ENCODE measurements at regions not wholly inside any gene's neighbourhood (a gene's known extent, or its start where the extent isn't known, plus 50 kb on each side); places are given as distances from the start of the nearest gene placed in this dataset.

GRCh38 chr1:5505944-5506343 lies 486.3 kb downstream of the NPHP4 start:
- H3F3A ChIP-seq (ENCODE audit: low read depth) = no peaks in the 10 kb centered on the region
- H4K20me1 ChIP-seq (ENCODE audit: low read depth) = no peaks in the 10 kb centered on the region
- Mint-ChIP-seq H3K9me3 (no peaks in the 10 kb centered on the region), H3K4me1 (peaks cover 17% of the 10 kb centered on the region), H3K27ac (no peak overlapping the region), H3K27me3 (ENCODE audit: insufficient read depth, low read depth) (peaks cover 15% of the 10 kb centered on the region), H3K4me3 (no peak overlapping the region), H3K36me3 (no peaks in the 10 kb centered on the region)
- H3K9me3 ChIP-seq (ENCODE audit: low read depth) = no peaks in the 10 kb centered on the region
- H3K27me3 ChIP-seq = peaks cover 5% of the 10 kb centered on the region
- no peaks in the 10 kb centered on the region for H3K79me2 ChIP-seq (ENCODE audit: low read depth)
- H3K4me2 ChIP-seq = no peak overlapping the region
- DNase-seq (ENCODE audit: low spot score) = no peak
- no peak overlapping the region for H3K9ac ChIP-seq
- no peak overlapping the region for H2AFZ ChIP-seq (replicated peaks)
- no peak overlapping the region for H3K4me3 ChIP-seq
- TF ChIP-seq, protein P1, sequence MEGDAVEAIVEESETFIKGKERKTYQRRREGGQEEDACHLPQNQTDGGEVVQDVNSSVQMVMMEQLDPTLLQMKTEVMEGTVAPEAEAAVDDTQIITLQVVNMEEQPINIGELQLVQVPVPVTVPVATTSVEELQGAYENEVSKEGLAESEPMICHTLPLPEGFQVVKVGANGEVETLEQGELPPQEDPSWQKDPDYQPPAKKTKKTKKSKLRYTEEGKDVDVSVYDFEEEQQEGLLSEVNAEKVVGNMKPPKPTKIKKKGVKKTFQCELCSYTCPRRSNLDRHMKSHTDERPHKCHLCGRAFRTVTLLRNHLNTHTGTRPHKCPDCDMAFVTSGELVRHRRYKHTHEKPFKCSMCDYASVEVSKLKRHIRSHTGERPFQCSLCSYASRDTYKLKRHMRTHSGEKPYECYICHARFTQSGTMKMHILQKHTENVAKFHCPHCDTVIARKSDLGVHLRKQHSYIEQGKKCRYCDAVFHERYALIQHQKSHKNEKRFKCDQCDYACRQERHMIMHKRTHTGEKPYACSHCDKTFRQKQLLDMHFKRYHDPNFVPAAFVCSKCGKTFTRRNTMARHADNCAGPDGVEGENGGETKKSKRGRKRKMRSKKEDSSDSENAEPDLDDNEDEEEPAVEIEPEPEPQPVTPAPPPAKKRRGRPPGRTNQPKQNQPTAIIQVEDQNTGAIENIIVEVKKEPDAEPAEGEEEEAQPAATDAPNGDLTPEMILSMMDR (IDR thresholded peaks at IDR 0.05) = no peak
- no peak for TF ChIP-seq EZH2 (IDR thresholded peaks at IDR 0.05)
- no peak for TF ChIP-seq EZH2phosphoT487 (IDR thresholded peaks at IDR 0.05)
- H3K4me1 ChIP-seq = no peaks in the 10 kb centered on the region
- no peak overlapping the region for H3K27ac ChIP-seq
- H3K36me3 ChIP-seq = no peaks in the 10 kb centered on the region

DNA sequence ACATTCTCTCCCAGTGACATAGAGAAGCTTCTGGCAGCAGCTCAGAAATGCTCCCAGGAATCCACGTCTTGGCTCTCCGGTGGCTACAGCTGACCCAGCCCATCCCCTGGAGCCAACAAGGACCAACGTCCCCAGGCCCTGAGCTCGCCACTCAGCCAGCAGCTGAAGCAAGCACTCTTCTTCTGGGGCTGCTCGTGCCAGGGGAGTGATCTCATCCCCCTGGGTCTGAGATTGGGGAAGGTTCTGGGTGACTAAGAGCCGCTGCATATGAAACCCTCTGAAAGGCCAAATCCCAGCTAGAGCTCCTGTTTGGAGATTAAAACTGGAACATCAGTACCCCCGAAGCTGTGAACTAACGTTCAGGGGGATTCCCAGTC lies 487.9 kb downstream of the NPHP4 start:
- DNase-seq (ENCODE audit: low spot score) = no peak
- H3K27ac ChIP-seq = no peak overlapping the region
- no peak overlapping the region for H3K4me3 ChIP-seq
- no peaks in the 10 kb centered on the region for H3F3A ChIP-seq (ENCODE audit: low read depth)
- H3K36me3 ChIP-seq = no peaks in the 10 kb centered on the region
- no peaks in the 10 kb centered on the region for H3K4me1 ChIP-seq
- no peaks in the 10 kb centered on the region for H3K9me3 Mint-ChIP-seq
- TF ChIP-seq, protein P1 (IDR thresholded peaks at IDR 0.05) = no peak
- TF ChIP-seq EZH2phosphoT487 (IDR thresholded peaks at IDR 0.05) = no peak
- no peak for TF ChIP-seq EZH2 (IDR thresholded peaks at IDR 0.05)
- peaks cover 8% of the 10 kb centered on the region for H3K4me1 Mint-ChIP-seq
- no peaks in the 10 kb centered on the region for H3K79me2 ChIP-seq (ENCODE audit: low read depth)
- no peaks in the 10 kb centered on the region for H3K36me3 Mint-ChIP-seq
- no peak overlapping the region for H3K27ac Mint-ChIP-seq
- no peaks in the 10 kb centered on the region for H3K27me3 ChIP-seq
- H3K4me3 Mint-ChIP-seq = no peak overlapping the region
- H4K20me1 ChIP-seq (ENCODE audit: low read depth) = no peaks in the 10 kb centered on the region
- H3K9ac ChIP-seq = no peak overlapping the region
- H3K9me3 ChIP-seq (ENCODE audit: low read depth) = no peaks in the 10 kb centered on the region
- no peak overlapping the region for H2AFZ ChIP-seq (replicated peaks)
- H3K27me3 Mint-ChIP-seq (ENCODE audit: insufficient read depth, low read depth) = peaks cover 14% of the 10 kb centered on the region
- H3K4me2 ChIP-seq = no peak overlapping the region

DNA sequence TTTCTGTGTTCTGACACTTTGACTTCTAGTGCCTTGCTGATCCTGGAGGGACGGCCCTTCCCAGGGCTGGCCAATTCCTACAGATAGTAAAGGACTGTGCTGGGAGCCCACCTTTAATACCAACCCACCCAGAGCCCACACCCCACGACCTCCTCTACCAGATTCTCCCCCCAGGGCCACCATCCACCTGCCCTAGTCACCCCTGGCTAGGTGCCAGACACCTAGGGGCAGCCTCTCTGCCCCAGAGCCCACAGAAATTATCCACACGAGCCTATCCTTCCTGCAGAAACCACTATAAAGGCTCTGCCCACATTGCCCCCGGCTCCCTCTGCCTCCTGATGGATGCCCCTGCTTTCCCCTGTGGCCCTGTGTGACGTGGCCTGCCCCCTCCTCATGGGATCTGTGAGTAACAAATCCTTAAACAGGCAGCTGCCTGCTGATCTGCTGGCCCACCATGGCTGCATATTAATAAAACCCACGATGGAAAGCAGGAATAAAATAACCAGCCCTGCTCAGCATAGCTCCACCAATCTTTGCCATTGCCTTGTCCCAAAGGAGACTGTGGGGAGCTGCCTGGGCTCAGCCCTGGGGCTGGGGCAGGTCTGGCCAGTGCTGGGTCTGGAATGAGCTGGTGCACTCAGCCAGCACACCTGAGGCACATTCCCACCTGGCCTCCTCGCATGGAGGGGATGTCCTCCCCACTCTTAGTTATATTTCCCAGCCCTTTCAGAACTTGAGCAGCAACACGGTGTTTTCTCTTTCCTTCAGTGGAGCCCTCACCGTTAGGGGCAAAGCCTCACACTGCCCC lies 488.5 kb downstream of the NPHP4 start:
- no peaks in the 10 kb centered on the region for H3K9me3 Mint-ChIP-seq
- H4K20me1 ChIP-seq (ENCODE audit: low read depth) = no peaks in the 10 kb centered on the region
- no peaks in the 10 kb centered on the region for H3K27me3 ChIP-seq
- TF ChIP-seq EZH2 (IDR thresholded peaks at IDR 0.05) = no peak
- TF ChIP-seq EZH2phosphoT487 (IDR thresholded peaks at IDR 0.05) = no peak
- TF ChIP-seq, protein P1 (IDR thresholded peaks at IDR 0.05) = no peak
- no peaks in the 10 kb centered on the region for H3K36me3 ChIP-seq
- H3K9me3 ChIP-seq (ENCODE audit: low read depth) = no peaks in the 10 kb centered on the region
- no peak overlapping the region for H3K4me3 ChIP-seq
- no peaks in the 10 kb centered on the region for H3F3A ChIP-seq (ENCODE audit: low read depth)
- DNase-seq (ENCODE audit: low spot score) = no peak
- no peak overlapping the region for H3K9ac ChIP-seq
- no peak overlapping the region for H2AFZ ChIP-seq (replicated peaks)
- H3K27ac Mint-ChIP-seq = no peak overlapping the region
- no peak overlapping the region for H3K27ac ChIP-seq
- H3K4me1 Mint-ChIP-seq = peaks cover 7% of the 10 kb centered on the region
- H3K4me2 ChIP-seq = no peak overlapping the region
- H3K4me3 Mint-ChIP-seq = no peak overlapping the region
- H3K36me3 Mint-ChIP-seq = no peaks in the 10 kb centered on the region
- H3K27me3 Mint-ChIP-seq (ENCODE audit: insufficient read depth, low read depth) = peaks cover 11% of the 10 kb centered on the region
- H3K4me1 ChIP-seq = no peaks in the 10 kb centered on the region
- no peaks in the 10 kb centered on the region for H3K79me2 ChIP-seq (ENCODE audit: low read depth)

All from neural progenitor cell (in vitro differentiated cells).